GM19397 (cell line): ENCODE measurements at regions not wholly inside any gene's neighbourhood (a gene's known extent, or its start where the extent isn't known, plus 50 kb on each side); places are given as distances from the start of the nearest gene placed in this dataset.
"Not testable (repeated sequence)": the region's sequence is repeated elsewhere in the genome, so short reads cannot be mapped to it uniquely, and the experiment has no call there.

ENCODE experiments used
- ATAC-seq: cut with Tn5 transposase; IDR thresholded peaks from one replicate; pipeline ENCODE4 v1.9.1; 2021; ENCODE audit warnings: mild to moderate bottlenecking, moderate library complexity; ENCODE audit not compliant: unreplicated experiment

GRCh38 chr4:27343411-27343810 lies 482.8 kb downstream of the STIM2 start:
- no peak for ATAC-seq

- ATAC-seq = no peak
Observed at GRCh38 chr4:27350161-27350560, 489.5 kb downstream of the STIM2 start.

- ATAC-seq = no peak
Observed at GRCh38 chr4:27357283-27357682, 496.6 kb downstream of the STIM2 start.

GRCh38 chr4:27358269-27358668 lies 497.6 kb downstream of the STIM2 start:
- ATAC-seq = no peak

- ATAC-seq = no peak
Observed at GRCh38 chr4:27360131-27360530, 499.5 kb downstream of the STIM2 start.

GRCh38 chr4:27360790-27361267 lies 500.2 kb downstream of the STIM2 start:
- no peak for ATAC-seq

- no peak for ATAC-seq
Observed at GRCh38 chr4:27364509-27364908, 503.9 kb downstream of the STIM2 start.

GRCh38 chr4:27366104-27366823 lies 505.6 kb downstream of the STIM2 start:
- ATAC-seq = no peak

GRCh38 chr4:27368781-27369180 lies 508.1 kb downstream of the STIM2 start:
- no peak for ATAC-seq

- ATAC-seq = no peak
Observed at GRCh38 chr4:27381815-27382214, 521.2 kb downstream of the STIM2 start.

GRCh38 chr4:27387711-27388110 lies 527.1 kb downstream of the STIM2 start:
- ATAC-seq = no peak

GRCh38 chr4:27397886-27398285 lies 537.2 kb downstream of the STIM2 start:
- ATAC-seq = no peak

GRCh38 chr4:27398631-27399310 lies 538.1 kb downstream of the STIM2 start:
- no peak for ATAC-seq

GRCh38 chr4:27407616-27408015 lies 547.0 kb downstream of the STIM2 start:
- ATAC-seq = no peak

GRCh38 chr4:27412613-27413012 lies 552.0 kb downstream of the STIM2 start:
- no peak for ATAC-seq

- no peak for ATAC-seq
Observed at GRCh38 chr4:27414887-27415731, 554.5 kb downstream of the STIM2 start.

GRCh38 chr4:27428661-27429060 lies 568.0 kb downstream of the STIM2 start:
- no peak for ATAC-seq

- ATAC-seq = no peak
Observed at GRCh38 chr4:27429364-27429871, 568.8 kb downstream of the STIM2 start.

GRCh38 chr4:27442146-27442545 lies 581.5 kb downstream of the STIM2 start:
- no peak for ATAC-seq

- ATAC-seq = not testable (repeated sequence)
Observed at GRCh38 chr4:27442661-27443060, 582.0 kb downstream of the STIM2 start.

GRCh38 chr4:27463816-27464215 lies 603.2 kb downstream of the STIM2 start:
- ATAC-seq = no peak
